ENCODE measurements at regions not wholly inside any gene's neighbourhood (a gene's known extent, or its start where the extent isn't known, plus 50 kb on each side); places are given as distances from the start of the nearest gene placed in this dataset.
"Not testable (repeated sequence)": the region's sequence is repeated elsewhere in the genome, so short reads cannot be mapped to it uniquely, and the experiment has no call there.

GRCh38 chr2:16777123-16777870 lies 111.7 kb upstream of the CYRIA start:
- DNase-seq: no peak

DNA sequence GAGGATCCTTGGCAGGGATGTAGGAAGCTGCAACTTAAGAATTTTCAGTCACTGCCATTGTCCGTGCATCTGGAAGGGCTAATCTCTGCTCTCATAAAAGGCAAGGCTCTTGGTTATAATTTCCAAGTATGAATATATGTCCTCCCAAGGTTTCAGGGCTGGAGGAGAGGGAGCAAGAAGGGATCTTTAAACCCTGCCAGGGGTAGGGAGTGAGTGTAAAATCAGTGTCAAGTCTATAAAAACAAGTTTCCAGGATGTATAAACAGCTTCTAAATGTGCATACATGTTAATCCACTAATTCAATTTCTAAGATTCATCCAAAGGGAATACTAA lies 110.2 kb upstream of the CYRIA start:
- no peak for DNase-seq

DNA sequence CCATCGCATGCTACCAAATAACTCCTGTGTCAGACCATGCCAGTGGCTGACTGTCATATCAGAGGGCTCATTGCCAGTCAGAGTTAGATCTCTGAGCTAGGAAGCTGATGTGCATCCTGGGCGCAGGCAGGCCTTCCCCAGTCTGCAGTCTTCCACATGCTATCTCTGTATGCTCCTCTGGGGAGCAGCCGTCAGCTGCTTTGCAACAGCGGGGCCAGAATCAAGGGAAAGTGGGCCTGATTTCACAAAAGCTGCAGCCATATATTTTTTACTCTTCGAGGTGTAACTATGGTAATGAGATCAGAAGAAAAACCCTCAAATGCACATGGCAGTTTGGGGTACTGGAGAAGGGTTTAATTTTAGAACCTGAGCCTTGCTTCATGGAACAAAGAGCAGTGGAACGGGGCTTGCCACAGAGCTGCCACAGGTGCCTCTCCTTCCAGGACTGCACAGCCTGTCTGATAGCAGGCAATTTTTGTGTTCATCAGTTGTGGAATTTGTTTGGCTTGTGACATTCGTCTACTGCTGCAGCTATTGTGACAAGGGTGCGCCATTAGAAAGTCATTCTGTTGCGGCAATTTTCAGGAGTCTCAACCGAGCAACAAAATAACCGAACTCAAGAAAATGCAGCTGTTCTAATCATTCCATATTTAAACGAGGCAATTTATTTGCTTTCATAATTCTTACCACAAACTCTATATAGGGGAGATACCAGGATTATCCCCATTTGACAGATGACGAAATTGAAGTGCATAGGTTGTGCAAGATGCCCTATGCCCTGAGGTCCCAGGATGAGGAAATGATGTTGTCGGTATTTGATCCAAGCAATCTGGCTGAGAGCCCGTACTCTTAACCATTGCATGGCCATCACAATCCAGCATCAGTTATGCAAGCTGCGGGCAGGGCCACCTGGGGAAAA lies 109.6 kb upstream of the CYRIA start:
- no peak for DNase-seq

- DNase-seq: no peak
Measured at GRCh38 chr2:16774091-16774490, 108.5 kb upstream of the CYRIA start.

DNA sequence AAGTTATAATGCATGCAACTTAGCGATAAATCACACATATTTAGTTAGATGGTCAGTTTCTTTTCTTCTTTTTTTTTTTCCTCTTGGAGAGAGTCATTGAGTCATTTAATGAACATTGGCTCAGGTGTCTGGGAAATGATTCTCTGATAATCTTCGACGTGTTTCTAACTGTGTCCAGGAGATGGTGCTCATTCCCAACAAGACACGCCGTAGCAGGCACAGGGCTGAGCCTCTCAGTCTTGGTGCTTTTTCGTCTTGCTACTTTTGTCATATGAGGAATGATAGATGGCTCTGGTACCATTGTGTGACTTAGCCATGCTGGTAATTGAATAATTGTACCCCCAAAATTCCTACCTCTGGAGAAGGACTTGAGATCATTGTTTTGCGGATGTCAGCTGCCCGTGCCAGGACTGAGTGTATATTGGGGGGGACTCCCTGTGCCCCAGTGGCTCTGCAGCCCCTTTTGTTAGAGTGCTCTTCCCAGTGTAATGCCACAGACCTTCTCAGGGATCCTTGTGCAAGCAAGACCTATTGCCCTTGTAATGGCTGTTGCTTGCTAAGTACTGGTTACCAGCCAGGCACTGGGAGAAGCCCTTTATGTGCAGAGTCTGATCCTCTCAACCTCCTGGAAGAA lies 107.6 kb upstream of the CYRIA start:
- no peak for DNase-seq

DNA sequence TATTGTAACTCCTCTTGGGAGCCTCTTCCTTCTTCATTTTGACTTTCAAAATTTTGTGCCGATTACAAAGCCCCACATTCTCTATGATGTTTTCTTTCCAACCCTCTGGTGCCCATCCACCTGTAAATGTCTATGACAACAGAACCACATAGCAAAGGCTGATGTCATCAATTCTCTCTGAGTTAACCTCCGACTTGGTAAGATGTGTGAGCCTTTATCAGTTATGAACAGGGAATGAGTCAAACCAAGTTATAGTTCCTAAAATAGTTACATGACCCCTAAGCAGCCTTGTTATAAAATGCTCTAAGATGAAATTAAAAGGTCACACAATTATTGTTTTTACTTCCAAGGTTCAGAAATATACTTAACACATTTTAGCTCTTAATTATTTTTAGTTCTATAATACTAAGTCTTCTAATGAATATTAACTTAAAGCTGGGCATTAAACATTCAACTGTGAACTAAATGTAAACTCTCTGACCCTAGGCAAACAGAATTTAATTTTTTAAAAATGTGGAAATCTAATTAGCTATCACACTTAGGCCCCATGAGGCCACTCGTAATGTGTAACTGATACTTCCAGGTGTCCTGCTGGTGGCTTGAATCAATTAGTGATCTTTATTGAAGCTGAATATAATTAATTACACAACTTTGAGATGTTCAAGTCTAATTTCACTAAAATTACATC lies 102.3 kb upstream of the CYRIA start:
- DNase-seq: no peak

GRCh38 chr2:16765356-16765755 lies 99.7 kb upstream of the CYRIA start:
- no peak for DNase-seq

GRCh38 chr2:16764487-16764886 lies 98.9 kb upstream of the CYRIA start:
- no peak for DNase-seq

- DNase-seq: no peak
Measured at GRCh38 chr2:16763493-16763899, 97.9 kb upstream of the CYRIA start.

GRCh38 chr2:16763056-16763455 lies 97.4 kb upstream of the CYRIA start:
- DNase-seq: no peak

DNA sequence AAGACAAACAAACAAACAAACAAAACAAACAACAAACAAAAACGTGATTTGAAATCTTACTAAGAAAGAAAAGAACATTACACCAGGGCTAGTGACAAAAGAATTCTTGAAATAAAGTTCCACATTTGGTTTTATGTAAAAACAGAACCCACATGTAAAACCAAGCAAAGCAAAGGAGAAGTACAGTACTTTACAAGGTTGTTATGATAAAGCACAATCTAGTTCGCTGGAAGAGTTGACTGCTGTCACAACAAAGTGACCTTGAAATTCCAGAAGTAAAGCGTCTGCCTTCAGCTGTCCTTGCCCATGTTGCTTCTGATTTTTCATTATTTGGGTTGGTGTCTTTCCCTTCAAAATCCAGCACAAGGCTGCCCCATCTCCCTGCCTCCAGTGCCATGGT lies 94.8 kb upstream of the CYRIA start:
- DNase-seq: no peak

GRCh38 chr2:16756831-16757644 lies 91.4 kb upstream of the CYRIA start:
- peak; percentile 16 for DNase-seq

DNA sequence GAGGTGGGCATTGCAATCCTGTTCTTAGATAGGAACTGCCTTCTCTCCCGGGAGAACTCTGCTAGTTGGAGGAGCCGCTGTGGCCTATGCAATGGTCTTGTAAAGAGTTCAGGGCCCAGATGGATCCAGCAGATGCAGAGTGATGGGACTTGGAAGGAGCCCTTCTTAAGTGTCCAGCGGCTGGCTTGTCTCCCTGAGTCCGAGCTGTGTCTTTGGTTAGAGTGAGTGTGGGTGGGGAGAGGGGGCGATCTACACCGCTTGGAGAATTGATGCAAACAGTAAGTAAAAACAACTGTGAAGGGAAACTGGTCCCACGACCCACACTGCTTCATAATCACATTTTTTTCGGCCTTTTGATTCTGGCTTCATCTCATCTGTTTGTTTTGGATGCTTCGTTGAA lies 89.8 kb upstream of the CYRIA start:
- DNase-seq: no peak

GRCh38 chr2:16753025-16753424 lies 87.4 kb upstream of the CYRIA start:
- not testable (repeated sequence) for DNase-seq

DNA sequence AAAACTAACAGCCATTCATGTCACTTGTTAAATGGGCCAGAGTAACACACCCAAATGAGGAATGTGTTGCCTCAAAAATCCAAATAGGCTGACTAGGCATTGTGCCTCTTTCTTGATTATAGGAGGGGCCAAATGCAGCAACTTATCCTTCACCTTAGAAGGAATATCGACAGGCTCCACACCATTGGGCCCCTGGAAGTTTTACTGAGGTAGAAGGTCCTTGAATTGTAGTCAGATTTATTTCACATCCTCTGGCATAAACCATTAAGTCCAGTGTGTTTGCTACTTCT lies 85.2 kb upstream of the CYRIA start:
- DNase-seq: not testable (repeated sequence)

DNA sequence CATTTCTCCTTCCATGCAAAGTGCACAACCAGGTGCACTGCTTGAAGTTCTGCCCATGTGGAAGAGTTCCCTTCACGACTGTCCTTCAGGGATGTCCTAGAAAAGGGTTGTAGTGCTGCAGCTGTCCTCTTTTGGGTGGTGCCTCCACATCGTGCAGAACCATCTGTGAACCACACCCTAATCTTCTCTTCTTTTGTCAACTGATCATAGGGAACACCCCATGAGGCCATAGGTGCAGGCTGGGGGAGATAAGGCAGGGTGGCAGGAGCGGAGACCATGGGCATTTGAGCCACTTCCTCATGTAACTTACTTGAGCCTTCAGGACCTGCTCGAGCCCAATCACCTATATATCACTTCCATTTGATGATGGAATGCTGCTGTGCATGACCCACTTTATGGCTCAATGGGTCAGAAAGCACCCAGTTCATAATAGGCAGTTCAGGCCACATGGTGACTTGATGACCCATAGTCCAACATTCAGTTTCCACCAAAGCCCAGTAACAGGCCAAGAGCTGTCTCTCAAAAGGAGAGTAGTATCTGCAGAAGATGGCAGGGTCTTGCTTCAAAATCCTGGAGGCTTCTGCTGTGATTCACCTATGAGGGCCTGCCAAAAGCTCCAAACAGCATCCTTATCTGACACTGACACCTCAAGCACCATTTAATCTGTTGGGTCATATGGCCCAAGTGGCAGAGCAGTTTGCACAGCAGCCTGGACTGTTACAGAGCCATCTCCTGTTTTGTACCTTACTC lies 84.7 kb upstream of the CYRIA start:
- no peak for DNase-seq

- DNase-seq: not testable (repeated sequence)
Measured at GRCh38 chr2:16748511-16749266, 83.1 kb upstream of the CYRIA start.

GRCh38 chr2:16747689-16748088 lies 82.1 kb upstream of the CYRIA start:
- DNase-seq: no peak

GRCh38 chr2:16747257-16747656 lies 81.6 kb upstream of the CYRIA start:
- DNase-seq: no peak

DNA sequence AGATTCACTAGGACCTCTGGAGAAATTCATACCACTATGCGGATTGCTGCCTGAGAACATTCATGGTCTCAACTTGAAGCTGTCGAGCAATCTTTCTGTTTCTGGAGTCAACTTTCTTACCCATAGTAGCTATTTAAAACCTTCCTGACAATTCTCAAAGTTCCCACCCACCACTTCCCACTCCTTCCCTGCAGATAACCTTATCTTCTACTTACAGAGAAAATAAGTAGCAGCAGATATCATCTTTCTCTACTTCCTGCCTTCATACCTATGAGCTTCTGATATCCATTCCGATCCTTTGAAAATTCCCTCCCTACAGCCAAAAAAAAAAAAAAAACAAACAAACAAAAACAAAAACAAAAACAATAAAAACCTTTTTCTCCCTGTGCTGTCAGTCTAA lies 81.2 kb upstream of the CYRIA start:
- no peak for DNase-seq

DNA sequence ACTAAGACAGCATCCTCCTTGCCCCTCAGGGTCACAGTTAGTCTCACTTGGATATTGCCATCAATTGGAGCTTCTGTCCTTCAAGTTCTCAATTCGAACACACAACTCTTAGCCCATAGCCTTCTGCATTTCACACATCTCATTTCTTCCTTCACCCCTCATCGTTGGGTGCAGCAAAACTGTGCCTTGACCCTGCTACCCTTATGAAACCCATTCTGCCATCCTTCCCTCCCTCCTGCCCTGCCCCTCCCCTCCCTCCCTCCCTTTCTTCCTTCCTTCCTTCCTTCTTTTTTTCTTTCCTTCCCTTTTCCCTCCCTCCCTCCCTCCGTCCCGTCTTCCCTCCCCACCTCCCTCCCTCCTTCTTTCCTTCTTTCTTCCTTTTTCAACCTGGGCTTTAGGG lies 80.7 kb upstream of the CYRIA start:
- DNase-seq: no peak

All from central memory CD4-positive, alpha-beta T cell (primary cell).